UCSD-AML1 (cell line): ENCODE measurements at regions not wholly inside any gene's neighbourhood (a gene's known extent, or its start where the extent isn't known, plus 50 kb on each side); places are given as distances from the start of the nearest gene placed in this dataset.
"Not testable (repeated sequence)": the region's sequence is repeated elsewhere in the genome, so short reads cannot be mapped to it uniquely, and the experiment has no call there.

Source experiments
- DNase-seq: peaks from one replicate; lab custom pipeline; 2025; ENCODE audit not compliant: unreplicated experiment; lab: John Stamatoyannopoulos, UW

DNA sequence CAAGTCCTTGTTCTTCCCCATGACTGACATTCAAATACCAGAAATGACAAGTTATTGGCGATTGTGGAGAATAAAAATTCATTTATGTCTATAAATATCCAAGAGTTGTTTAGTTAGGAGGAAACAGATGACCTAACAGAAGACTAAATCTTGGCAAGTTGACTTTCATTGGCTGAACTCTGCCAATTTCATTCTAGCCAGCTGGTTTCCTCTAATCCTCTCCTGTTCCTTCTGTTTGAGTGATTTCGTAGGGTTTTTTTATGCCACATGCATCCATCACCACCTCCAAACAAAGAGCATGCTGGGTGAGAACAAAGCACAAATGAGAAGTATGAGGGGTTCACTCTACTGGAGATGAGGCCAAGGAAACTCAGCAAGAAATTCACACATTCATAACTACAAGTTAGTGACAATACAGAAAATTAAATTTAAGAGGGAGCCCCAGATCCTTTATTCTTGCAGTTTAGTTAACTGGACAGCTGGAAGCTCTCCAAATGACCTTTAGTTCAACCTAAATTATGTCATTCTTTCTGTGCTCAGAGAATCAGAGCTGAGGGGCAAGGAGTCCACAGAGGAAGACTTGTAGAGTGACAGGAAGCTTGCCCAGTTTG lies 932.0 kb downstream of the TLE4 start:
- DNase-seq: no peak

DNA sequence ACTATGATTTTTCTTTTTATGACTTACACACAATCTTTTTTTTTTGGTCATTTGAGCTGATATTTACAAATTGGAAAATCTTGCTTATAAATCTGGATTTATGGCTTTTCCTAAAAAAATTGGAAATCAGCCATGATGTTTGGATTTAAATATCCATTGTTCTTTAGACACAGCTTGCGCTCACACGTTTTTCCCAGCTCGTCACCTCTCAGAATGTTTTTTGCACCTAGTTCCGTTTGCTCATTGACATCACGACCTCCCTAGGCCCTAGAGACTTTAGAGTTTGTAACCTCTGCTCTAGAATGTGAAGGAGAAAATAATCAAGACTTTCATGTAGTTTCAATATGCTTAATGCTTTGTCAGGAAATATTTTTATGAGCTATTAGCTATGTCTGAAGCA lies 930.5 kb downstream of the TLE4 start:
- DNase-seq: no peak

DNA sequence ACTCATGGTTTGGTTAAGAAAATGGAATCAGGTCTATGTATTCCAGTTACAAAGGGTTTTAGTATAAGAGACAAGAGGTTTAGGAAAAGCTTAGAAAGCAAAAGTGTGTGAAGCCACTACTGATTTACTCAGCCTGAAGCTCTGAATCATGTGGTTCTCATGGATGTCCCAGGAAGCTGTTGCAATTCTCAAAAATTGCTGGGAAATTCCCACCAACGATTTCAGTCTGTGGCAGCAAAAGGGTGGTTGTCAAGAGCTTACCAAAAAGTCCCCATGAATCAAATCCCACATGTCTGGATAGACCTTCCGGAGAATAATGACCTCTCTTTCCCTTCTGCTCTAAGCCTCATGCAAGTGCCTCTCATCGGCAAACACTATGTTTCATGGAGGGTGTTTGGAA lies 929.9 kb downstream of the TLE4 start:
- no peak for DNase-seq

DNA sequence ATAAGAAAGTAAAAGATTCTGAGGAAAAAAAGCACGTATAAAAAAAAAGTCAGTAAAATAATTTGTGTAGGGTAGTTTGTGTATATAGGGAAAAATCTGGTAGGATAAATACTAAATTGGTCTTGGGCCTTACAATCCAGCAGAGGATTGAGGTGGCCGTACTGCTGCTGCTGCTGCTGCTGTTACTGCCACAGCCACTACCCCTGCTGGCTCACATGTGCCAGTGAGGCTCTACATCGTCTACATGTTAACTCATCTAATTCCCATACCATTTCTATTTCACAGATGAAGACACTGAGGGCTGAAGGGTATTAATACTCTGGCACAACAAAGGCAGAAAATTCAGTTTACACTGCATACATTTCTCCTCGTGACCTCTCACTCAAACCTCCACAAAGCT lies 928.5 kb downstream of the TLE4 start:
- no peak for DNase-seq

DNA sequence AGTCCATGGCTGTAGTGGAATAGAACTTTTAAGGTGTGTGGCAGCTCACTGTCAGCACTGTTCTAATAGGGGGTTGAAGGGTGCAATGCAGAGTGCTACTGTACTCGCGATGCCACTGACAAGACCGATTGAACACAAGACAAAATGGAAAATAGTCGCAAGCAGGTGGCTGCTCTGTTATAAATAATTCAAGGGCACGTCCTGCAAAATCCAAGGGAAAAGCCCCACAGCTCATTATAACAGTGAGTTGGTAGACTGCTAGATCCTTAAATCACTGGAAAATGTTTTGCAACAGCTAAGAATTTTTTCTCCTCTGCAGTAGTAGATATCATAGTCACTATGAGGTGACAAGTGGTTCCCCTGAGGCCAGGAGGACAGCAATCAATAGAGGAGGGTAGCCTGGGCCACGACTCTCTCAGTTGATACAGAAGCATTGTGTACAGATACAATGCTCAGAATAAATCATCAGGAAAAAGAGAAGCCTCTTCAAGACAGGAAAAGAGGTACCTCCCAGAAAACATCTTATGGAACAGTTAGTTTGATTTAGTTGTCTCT lies 926.3 kb downstream of the TLE4 start:
- no peak for DNase-seq

DNA sequence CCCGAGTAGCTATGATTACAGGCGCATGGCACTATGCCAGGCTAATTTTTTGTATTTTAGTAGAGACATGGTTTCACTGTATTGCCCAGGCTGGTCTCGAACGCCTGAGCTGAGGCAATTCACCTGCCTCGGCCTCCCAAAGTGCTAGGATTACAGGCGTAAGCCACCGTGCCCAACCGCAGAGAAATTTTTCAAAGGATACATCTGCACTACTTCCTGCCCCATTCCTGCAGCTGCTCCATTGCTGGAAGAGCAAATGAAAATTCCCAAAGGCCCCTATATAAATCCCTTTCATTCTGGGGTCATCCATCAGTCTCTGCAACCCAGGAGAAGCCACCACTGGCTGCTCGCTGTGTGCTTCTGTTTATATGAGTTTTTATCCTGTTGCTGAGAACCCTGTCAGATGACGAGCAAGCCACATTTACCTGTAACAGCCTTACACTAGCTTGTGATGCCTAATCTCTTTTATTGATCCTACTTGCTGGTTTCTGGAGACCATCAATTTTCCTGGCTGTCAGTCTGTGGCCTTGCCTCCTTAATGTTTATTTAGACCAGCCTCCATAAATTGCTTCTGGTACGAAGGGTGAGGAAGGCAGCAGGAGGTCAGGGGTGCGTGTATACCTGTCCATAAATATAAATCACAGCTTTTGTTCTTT lies 925.3 kb downstream of the TLE4 start:
- DNase-seq: no peak

DNA sequence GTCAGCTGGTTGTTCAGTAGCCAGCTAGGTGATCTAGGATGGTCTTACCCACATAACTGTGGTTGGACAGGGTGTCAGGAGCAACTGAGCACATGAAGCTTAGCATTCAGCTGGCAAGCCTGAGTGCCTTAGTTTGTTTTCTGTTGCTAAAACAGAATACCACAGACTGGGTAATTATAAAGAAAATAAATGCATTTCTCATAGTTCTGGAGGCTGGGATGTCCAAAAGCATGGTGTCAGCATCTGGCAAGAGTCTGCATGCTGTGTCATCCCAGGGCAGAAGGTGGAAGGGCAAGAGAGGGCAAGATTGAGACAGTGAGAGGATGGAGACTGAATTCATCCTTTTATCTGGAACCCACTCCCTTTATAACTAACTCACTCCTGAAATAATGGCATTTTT lies 921.5 kb downstream of the TLE4 start:
- no peak for DNase-seq

DNA sequence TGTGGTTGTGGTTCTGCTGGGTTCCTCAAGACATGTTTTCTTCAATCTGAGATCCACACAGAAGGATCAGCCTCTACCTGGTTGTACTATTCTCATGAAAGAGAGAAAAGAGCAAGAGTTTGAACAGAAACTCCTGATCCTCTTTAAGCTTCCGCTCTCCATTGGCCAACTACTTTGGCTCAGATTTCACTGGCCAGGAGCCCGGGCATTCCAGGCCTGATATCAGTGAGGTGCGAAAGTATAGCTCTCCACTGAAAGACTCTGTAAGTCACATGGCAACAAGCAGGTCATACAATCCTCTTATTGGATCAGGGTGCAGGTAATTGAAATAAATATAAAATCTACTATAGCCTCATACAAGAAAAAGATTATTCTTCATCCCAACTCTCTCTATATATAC lies 920.5 kb downstream of the TLE4 start:
- no peak for DNase-seq

DNA sequence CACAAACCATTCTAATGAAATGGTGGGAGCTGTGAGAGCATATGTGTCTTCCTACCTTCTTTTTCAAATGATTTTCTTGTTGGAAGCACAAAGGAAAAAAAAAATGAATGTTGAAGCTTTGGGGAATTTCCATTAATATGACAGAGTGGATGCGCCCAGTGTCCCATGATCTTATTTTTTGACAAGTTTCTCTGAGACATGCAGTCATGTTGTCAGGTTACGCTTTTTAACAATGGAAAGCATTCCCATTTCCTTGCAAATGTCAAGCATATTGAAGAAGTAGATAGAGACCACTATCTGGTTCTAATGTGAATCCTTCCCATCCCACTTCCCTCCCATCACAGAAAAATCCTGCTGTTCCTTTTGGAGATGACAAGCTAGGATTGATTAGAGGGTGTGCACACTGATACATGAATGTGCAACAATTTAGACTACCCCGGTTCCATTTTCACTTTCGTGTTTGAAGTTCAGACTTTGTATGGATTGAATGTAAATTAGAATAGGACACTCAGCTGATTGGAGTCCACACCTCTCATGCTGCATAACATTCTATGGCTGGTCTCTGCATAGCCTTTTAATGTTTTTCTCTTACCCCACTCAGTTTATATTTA lies 919.4 kb downstream of the TLE4 start:
- no peak for DNase-seq

DNA sequence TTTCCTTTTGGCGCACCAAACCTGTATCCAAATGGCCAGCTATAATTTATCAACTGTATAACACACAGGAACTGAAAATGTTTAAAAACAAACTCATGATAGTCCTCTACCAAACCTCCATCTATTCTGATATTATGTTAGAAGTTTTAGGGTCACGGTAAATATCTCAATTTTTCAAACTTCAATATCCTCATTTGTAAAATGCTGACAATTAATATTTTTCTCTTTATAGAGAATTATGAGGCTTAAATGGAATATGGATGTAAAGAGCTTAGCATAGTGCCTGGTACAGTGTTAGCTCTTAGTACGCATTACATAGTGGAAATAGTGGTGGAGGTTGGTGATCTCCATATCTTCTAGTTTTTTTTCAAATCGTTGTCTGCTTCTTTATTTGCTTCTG lies 917.6 kb downstream of the TLE4 start:
- no peak for DNase-seq

DNA sequence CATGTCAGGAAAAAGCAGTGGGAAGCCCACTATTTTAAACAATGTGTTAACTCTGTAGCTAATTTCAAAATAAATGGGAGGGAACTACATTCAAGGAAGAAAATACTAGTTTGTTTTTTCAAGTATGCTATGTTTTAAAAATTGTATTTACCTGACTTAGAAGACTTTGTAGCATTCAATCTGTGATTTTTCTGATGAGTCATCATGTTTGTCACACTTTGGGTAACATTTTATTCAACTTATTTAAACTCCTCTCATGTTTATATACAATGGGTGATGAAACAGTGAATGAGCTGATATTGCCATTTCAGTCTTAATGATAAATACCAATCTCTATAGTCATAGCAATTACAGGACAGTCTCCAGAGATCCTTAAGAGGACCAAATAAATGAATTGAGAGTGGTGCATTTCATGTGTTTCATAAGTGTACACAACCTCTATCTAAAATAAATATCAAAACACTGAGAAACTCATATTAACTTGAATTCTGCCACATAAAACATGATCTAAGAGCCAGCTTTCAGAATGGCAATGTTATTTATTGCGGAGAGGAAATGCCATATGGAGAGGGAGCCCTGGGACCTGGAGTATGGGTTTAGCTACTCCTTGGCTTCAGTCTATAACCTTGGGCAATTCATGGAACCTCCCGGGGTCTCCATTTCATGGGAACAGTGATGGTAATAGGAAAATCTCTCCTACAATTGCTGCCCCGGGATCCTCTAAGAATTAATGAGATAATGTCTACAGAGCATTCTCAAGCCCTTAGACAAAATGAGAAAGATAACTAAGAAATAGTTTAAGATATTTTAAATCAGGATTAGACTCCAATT lies 913.9 kb downstream of the TLE4 start:
- DNase-seq: no peak

DNA sequence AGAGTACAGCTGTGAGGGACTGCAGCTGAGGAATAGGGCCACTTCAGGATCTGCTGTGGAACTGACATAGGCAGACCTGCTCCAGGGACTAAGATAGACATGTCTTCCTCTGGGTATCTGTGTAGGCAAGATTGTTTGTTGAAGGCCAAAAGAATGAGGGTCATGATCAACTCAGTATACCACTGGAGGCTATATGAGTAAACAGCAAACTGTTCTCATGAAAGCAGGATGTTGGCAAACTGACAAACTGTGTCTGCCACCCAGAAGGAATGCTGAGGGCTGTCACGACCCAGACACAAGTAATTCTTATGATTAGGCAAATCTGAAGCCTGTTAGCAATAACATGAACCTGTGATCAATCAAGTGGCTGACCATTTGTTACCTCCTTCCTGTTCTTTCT lies 910.5 kb downstream of the TLE4 start:
- DNase-seq: not testable (repeated sequence)

DNA sequence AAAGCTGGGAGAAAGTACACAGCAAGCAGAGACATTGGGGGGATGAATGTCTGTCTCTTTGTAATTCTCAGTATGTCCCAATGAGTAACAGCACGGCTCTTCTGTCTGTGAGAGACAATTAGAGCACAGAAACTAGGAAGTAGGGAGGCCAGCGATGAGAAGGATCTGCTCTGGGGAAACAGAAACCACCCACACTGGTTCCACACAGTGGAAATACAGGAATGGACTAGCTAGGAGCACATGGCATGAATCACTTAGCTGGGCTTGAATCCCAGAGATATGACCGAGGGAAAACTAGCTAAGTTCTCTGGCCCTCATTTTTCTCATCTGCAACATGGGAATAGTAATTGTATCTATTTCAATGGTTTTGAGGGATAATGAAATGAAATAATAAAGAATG lies 895.9 kb downstream of the TLE4 start:
- no peak for DNase-seq

DNA sequence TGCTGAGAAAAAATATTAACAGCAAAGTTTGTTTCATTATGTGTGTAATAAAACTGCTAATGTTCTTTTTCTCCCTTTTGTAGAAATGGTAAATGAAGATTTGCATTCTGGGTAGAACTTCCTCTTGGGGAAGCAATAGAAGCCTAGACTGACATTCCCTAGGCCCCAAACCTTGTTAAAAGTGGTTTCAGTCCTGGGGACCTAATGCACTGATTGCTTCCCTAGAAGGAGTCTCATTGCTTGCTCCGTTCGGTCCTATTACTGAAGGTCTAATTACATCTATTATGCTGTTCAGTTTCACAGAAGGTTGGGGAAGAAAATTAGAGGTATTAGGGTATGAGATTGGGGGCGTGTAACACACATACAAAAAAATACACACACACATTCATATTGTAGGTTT lies 893.8 kb downstream of the TLE4 start:
- DNase-seq: no peak

DNA sequence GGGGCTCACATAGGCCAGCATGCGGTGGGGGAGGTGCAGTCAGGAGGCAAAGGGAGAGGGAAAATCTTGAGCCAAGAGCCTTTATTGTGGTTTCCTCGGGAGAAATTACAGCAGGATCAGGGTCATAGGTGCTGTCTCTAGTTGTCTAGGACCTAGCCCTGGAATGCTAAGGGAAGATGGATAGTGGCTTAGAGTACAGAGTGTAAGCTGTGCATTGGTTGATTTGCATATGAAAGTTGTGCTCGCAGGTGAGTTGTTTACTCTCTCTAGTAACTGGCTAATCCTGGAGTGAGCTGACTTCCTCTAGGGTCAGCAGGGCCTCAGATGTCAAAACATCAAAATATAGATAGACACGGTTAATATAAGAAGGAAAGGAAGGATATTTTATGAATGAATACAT lies 877.7 kb downstream of the TLE4 start:
- DNase-seq: no peak

DNA sequence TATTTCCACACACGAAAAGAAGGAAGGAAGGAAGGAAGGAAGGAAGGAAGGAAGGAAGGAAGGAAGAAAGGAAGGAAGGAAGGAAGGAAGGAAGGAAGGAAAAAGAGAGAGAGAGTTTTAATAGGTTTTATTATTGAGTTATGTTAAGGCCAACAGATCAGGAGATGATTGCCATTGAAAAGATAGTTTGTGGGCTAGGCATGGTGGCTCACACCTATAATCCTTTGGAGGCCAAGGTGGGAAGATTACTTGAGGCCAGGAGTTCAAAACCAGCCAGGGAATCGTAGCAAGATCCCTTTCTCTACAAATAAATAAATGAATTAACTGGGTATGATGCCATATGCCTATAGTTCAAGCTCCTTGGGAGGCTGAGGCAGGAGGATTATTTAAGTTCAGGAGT lies 877.2 kb downstream of the TLE4 start:
- DNase-seq: no peak

DNA sequence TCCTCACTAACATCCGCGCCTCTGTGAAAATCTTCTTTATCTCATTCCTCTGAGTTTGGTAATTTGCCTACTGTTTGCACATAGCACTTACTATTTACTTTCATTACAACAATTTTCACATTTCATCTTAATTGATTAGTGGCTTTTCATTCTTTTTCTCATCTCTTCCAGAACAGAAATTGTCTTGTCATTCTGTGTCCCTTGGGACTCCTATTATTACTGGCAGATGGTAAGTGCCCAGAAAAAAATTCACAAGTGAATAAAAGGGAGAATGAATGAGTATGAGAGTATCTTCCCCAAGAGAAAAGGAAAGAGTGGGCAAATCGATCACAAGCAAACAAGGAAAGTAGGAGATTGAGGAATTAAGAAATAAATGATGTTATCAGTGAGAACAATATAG lies 876.1 kb downstream of the TLE4 start:
- DNase-seq: no peak

DNA sequence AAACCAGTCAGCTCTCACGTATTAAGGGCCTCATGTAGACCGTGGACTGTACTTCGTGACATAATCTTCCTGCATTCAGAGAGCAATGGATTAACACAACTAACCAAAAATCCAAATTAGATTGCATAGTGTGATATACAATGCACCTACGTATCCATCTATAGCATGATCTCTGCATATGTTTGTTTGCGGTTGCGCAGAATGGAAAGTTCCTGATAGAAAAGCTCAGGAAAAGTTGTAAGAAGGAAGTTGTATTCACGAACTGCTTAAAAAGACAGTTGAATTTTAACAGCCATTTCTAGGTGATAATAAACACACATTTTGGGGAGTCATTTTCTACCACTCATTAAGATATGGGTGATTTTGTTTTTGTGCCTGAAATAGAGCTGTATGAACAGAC lies 869.0 kb downstream of the TLE4 start:
- DNase-seq: no peak

DNA sequence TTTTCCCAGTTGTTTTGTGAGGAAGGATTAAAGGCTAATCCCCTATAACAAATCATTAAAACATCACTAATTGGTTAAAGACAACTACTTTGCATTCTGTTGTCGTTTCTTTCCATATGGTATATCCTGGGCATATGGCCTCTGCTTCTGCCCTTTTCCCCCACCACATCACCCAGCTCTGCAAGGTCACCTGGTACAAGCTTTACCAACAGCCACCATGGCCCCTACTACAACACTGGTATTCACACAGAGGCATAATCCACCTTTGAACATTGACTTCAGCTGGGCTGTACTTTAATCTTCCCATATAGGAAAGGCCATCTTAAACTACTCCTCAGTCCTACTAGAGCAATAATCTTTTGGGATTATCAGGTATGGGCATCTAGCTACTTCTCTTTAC lies 866.1 kb downstream of the TLE4 start:
- no peak for DNase-seq

DNA sequence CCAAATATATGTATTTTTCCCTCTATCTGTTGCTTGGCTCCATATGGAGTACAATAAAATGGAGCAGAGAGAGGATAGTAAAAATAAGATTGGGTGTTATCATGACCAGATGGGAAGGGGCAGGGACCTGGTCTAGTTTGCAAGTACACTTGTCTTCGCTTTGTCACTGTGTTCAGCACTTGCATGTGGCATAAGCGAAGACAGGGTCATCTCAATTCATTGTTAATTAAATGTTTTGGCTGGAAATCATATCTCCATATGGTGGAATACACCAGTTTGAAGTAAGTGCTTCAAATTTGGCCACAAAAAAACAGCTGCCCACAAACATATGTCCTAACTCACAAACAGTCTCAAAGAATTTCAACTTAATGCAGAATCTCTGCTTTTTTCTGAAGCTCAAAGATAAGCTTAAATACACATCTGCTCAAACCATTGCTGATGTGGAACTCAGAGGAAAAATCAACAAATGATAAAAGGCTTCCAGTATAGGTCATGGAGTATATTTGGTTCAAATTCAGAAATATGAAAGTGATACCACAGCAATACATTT lies 865.4 kb downstream of the TLE4 start:
- DNase-seq: no peak

DNA sequence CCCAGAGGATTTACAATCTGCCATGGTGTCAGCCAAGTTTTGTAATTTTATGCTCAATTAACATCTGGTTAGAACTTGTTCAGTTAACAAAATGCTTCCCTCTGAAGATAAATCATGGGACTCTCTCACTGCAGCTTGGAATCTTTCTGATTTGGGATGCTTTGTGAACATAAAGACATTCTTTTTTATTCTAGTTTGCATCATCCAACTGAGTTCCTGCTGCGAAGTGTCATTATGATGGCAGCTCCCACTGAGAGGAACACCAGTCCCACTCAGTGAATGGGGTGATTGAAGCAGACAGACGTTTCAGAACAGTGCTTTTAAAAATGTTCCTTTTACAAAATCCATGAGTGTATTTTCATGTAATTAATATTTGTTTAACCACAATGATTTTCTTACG lies 863.8 kb downstream of the TLE4 start:
- no peak for DNase-seq
